HCEC 1CT (cell line): ENCODE measurements at regions not wholly inside any gene's neighbourhood (a gene's known extent, or its start where the extent isn't known, plus 50 kb on each side); places are given as distances from the start of the nearest gene placed in this dataset.

Source experiments
- DNase-seq: peaks from one replicate; pipeline ENCODE4 v3.0.0-alpha.2; 2017

DNA sequence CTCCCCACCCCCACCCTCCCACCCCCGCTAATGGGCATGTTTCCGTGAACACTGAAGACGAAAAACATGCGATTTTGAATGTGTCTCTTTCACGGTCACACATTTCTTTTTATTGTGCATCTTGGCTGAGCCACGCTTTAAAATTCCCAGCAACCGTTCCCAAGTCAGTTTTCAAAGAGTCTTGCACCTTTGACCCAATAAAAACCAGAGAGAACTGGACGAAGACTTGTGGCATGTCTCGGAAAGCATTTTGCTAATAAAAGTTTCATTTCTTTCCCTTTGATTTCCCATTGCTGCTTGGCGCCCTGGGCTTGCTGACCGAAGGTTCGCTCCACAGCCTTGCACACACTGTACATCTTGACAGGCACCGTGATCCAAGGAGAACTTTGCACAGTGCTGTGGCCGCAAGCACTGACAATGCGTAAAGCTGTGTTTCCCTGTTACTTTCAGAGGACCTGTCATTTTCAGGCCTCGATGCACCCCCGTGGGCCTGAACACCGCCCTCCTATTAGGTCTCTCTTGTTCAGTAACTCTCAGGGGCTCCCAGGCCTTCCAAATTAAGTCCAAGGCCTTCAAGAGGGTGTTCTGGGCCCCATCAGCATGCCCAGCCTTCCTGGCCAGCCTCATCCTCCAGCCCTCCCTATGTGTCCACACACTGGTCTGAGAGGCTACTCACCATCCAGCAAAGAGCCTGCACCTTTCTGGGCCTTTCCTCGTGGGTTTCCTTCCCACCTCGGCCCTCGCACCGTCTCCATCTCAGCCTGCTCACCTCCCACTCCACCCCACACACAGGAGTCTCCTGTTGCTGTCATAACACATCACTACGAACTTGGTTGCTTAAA is 63.4 kb upstream of the DIO3 start:
- no peak for DNase-seq

DNA sequence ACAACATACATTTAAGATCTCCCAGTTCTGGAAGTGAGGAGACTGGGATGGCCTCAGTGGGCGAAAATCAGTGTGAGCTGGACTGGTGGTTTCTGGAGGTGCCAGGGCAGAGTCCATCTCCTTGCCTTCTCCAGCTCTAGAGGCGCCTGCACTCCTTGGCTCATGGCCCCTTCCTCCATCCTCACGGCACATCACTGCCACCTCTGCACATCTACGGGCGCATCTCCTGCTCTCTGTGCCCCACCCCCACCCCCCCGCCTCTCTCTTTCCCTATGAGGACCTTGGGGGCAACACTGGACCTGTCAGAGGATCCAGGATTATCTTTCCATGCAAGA is 62.8 kb upstream of the DIO3 start:
- DNase-seq: no peak

DNA sequence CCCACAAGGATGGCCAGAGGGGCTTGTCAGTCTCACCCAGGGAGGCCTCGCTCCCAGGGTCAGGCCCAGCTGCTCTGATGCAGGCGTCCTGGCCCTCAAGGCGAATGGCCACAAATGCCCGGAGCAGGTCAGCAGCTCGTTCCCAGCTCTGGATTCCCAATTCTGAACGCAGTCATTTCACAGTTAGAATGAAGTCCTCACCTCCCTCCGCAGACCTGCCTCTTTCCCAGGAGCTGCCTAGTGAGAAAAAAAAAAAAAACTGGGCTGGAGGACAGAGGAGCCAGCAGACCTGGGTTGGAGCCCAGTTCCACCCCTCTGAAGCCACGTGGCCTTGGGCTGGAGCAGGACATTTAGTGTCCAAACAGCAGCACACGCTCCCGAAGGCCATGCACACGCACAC is 62.2 kb upstream of the DIO3 start:
- DNase-seq: no peak

DNA sequence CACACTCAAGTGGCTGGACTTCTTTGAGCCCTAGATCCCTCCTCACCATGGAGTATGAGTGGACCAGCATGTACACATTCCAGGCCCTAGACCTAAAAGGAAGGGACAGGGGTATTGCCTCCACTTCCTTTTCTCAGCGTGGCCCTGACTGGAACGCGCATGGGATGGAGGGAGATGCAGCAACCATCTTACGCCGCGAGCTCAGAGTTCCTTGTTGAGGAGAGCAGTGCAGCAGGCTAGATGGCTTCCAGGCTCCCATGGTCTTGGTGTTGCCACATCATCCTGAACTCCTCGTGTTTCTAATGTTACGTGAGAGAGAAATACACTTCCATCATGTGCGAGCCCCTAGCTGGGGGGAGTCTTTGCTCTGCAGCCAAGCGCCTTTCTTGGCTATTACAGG is 61.8 kb upstream of the DIO3 start:
- DNase-seq: no peak

DNA sequence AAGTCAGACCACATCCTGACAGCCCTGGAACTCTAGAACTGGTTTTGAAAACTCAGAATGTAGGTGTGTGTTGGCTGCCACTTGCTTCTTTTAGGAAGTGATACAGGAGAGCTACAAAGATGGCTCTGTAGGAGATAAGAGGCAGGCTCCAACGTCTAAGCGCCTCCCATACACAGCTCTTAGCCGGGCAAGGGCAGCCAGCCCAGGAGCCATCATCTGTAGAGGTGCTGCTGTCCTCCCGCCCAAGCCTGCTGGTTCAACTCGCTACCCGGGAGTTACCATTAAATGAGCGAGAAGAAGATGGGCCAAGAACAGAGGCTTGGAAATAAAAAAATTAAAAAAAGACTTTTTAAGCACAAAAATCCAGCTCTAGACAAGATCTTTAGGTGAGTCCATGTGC is 61.2 kb upstream of the DIO3 start:
- no peak for DNase-seq

DNA sequence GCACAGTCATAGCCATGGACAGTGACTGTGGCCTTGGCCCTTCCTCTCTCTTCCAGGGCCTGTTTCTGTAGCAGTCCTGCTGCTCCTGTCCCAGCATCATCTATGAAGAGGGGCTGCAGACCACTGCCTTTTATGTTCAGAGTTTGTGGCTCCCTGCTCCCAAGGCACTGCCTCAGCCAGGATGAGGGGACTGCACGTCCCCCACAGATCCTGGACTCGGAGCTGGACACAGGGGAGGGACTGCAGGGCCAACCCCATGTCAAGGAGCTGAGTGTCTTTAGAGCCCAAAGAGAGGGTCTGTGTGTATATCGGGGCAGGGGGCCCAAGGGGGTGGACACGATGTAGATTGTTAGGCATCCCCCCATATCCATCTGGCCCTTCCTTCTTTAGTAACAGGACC is 60.6 kb upstream of the DIO3 start:
- no peak for DNase-seq

DNA sequence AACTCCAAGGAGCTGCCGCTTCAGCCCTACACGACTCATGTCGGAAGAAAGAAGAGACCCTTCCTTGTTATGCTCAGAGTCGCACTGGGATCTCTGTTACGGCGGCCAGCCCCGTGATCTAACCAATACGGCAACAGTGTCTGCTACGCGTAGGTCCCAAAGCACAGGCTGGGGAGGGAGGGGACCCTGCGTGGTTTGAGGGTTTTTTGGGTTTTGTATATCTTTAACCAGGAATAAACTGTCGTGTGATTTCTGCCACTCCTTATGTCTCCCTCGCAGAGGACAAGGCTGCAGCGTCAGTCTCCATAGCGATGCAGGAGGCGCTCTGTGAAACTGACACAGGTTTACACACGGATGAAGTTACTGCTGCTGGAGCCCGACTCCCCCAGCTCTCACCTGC is 60.0 kb upstream of the DIO3 start:
- DNase-seq: no peak

DNA sequence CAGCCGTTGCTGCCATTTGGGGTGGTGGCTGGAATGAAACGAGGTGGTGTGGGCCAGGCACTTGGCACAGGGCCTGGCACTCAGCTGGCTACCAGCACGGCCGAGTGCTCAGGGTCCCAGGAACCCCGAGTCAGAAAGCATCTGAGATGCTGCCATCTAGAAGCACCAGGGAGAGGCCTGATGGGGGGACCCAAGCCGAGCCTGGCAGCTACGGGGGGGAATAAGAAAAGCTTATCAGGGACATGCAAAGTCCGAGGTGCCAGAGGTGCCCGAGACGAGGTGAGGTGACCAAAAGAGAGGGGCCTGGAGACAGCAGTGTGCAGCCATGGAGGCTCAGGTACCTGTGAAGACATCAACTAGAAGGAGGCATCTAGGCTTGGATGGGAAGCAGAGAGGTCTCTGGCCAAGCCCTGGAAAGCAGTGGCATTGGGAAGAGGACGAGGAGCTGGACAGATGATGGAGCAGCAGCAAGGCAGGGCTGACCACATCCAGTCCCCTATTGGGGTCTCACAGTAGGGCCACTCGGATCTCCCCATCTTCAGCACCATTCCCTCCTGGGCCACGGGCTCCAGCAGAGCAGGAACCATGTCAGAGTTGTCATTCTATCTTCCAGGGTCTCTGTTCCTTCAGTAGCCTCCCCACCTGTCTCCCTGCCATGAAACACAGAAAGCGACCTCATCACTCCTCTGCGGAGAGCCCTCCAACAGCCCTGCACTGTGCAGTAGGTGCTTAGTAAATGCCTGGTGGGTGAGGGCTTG is 59.3 kb upstream of the DIO3 start:
- no peak for DNase-seq

DNA sequence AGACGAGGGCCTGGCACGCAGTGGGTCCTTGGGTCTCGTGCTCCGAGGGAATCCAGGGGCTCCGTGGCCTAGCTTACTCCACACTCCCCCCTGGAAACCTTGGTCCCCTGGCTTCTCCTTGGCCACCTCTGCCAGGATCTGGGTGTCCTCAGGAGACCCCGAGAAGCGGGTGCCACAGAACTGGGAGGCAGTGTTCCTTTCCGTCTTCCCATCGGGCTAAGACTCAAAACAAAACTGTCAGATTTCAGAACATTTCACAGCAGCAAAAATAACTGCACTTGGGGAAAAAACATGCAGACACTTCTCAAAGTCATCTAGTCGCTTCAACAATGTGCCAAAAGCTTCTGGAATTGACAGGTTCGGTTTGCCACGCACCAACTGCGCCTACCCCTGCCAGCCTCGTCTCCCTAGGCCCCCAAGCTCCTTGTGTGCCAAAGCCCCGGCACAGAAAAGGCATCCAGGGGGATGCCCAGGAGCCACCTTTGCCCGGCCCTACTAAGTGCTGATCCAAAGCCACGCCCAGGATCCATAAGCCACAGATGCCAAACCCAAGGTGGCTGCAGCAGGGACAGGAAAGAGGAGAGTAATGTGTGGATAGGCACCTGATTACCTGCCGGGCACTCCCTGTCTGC is 58.4 kb upstream of the DIO3 start:
- DNase-seq: no peak

DNA sequence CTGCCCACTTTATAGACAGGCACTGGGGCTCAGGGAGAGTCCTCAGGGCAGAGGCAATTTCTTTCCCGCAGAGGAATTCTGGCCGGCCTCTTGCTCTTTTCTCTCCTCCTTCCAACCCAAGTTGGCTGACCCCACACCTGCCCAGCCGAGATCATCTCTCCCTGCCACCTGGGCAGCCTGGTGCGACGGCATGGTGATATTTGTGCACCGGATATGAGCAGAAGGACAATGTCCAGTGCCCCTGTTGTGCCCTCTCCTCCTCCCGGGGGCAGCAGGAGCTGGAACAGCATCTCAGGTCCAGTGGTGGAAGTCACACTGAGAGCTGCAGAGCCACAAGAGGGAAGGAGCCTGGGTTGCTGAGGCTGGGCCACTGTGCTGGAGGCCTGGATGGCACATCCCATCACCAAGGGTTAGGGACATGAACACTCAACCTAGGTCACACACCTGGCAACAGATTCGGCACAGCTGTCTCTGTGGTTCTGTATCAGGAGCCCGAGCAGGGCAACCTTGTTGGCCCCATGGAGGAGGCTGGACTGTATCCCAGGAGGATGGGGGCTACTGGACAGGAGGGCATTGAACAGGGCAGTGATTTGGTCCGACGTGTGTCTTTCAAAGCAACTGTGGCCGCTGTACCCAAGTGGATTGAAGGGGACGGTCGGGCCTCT is 57.7 kb upstream of the DIO3 start:
- no peak for DNase-seq

DNA sequence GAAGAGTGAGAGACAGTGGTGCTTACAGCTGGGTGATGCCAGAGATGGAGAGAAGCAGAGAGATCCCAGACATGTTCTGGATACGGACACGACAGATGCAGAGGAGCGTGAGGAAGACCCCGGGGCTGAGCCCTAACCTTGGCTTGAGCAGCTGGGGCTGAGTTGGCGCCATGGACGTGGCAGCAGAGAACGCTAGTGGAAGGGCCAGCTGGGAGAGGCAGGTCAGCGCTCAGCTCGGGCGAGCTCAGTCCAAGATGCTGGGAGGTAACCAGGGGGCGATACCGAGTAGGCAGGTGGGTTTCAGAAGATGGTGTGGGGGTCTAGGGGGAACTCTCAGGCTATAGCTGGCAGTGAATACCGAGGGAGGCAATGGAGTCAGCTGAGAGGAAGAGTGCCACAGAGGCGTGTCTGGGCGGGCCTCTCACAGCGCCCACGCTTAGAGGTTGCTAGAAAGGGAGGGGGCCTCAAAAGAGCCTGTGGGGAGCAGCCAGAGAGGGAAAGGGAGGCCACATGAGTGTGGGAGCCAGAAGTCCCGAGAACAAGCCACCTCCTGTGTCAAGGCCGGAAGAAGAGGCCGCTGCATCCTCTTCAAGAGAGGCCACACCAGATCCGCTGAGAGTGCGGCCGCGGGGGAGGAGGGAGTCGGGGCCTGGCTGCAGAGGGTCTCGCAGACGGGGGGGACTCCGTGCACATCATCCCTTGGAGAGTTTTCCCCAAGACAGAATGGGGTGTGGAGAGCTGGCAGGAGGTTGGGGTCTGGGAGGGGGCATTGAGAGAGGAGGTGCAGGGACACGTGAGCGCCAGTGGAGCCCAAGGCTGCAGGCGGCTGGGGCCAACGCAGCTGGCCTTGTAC is 57.0 kb upstream of the DIO3 start:
- no peak for DNase-seq

DNA sequence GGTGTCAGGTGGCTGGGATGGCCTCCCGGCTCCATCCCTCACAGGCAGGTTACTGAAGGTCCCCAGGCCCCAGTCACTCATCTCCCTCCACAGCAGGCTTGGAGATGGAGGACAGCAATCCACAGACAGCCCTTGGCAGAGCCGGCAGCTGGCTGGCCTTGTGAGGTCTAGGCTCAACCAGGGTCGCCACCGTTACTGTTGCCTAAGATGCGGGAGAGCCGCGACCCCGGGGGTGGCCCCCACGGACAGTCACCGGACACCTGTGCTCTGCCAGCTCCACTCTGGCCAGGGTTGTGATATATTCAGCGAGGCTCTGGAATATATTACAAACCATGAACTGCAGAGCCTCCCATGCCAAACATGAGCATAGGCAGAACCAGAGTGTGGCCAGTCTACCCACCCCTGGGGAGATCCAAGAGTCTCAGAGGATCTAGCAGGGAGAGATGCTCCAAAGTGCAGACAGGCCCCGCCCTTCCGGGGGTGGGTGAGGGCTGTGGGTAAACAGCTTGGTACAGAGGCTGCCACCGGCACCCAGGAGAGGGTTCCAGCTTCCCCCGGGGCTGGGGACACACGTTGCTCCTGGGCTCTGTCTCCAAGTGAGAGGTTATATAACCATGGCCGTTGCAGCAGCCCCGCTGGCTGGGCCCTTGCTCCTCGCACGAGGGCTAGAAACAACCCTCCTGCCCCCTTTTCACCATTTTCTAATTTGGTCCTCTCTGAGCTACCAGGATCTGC is 55.9 kb upstream of the DIO3 start:
- no peak for DNase-seq

DNA sequence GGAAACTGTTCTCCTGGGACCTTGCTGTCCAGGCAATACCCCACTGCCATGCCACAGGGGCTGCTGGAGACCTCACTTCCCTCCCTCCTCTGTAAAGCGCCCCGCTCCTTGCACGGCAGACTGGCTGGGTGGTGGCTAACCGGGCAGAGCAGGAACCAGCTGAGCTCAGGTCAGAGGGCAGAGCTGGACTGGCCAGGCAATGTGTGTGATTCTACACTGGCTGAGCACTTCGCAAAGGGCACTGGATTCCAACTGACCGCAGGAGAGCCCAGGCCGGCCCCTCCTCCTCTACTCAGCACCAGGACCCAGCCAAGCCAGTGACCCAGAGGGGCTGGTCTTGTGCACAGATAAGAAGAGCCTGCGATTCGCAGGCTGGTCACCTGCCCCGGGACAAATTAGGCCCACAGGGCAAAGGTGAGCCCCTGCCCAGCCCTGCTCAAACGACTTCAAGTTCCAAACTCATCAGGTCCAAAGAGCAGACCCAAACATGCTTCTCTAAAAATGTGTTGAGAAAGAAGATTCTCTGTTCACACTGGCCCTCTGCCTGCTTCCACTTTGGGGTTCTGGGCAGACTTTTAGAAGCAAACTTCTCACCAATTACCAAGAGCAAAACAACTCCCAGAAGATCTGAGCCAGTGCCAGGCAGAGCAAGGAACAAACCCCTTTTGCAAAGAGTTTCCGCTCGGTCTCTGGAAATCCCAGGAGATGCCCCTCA is 54.9 kb upstream of the DIO3 start:
- DNase-seq: no peak

DNA sequence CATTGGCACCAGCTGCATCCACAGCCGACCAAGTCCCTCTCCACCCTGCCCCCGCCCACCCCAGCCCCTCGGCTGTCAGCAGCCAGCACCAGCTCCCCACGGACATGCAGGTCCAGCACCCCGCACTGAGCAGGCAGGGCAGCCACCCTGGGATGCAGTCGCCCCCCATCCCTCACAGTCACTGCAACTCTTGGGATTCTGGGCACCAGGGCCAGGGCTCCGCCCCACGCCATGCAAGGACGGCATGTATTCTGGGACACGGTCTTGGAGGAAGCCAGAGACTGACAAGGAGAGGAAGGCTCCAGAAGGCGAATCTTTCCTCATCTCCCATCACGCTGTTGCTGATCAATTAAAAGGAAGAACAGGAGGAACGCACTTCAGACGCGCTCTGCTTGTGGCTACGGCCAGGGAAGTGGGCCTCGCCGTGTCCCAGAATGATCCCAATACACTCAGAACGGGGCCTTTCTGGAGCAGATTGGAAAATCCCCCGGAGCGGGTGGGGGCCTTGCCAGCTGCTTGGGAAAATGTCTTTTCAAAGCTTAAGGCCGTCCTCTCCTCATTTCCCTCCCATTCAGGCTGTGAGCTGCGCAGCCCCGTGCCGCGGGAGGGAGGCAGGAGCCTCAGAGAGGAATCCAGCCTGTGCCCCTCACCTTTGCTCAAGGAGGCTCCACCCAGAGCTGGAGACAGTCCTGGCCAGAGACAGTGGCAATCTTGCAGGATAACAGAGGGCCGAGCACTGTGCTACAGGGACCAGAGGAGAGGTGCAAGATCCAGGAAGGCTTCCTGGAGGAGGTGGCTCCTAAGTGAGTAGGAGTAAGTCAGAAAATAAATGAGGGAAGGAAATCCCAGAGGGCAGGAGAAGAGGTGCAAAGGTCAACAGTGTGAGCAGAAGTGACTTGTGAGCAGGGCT is 54.1 kb upstream of the DIO3 start:
- DNase-seq: no peak

DNA sequence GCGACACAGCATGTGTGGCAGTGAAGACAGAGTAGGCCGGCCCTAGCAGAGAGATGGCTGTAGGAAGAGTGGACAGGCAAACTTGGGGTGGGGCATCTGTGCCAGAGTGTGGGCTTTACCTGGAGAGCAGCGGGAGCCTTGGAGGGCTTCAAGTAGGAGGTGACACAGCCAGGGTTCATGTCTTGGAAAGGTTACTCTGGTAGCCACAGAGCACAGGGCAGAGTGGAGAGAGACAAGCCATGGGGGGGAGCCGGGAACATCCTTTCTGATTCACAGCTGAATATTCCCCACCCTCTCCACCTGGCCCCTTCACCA is 53.5 kb upstream of the DIO3 start:
- no peak for DNase-seq

DNA sequence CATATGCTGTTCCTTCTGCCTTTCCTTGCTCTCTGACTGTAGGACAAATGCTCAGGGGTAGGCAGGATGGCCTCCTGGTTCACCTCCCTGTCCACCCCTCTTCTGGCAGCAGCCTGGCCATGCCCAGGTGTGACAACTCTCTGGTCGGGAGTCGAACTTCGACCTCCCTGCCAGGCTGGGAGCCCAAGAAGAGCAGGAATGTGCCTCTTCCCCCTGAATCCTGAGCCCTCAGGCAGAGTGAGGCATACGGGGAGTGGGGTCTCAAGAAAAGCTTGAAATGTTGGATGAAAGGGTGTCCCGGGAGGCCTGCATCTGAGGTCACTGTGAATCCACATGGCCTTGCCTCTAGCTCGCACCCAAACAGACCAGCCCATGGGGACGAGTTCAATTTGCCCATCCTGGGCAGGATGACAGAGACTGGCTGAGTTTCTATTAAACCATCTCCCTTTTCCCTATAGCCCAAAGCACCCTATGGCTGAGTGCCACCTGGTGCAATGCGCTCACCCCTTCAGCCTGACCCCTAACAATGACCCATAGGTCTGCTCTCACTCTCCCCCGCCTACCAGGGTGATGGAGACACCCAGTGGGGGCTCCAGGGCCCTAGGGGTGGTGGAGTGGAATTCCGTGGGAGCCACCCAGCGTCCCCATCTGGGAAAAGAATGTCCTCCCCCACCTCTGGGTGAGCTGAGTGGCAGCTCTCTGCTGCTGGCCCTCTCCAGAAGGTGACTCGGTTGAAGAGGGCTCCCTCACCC is 52.9 kb upstream of the DIO3 start:
- DNase-seq: no peak

DNA sequence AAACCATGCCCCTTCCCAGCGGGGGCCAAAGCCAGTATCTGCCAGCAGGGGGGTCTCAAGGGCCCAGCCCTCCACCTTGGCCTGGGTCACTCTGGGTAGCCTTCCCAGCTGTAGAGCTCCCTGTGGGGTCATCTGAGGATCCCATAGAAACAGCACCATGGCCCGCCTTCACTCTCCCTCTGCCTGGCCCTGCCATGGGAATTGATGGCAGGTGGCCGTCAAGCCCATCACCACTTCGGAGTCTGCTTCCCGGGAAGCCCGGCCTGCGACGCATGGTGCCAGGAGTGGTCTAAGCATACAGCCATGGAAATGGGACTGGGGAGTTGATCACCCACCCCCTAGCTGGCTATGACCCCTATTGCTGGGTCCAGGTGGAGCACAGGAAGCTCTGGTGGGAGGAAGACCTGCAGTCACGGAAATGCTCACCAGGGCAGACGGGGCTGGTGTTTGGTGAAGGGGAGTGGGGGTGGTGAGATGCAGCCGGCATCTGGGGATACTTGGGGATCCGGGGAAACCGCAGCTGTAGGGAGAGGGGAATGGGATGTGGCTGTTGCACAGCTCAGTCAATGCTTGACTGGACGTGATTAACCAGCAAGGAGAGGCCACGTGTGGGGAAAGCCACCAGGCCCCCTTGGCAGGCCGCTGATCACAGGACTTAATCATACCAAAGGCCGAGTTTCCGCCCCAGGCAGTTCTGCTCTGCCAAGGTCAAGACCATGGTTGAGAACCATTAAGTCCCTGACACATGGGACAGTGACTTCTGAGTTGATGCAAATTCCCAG is 52.2 kb upstream of the DIO3 start:
- DNase-seq: no peak

DNA sequence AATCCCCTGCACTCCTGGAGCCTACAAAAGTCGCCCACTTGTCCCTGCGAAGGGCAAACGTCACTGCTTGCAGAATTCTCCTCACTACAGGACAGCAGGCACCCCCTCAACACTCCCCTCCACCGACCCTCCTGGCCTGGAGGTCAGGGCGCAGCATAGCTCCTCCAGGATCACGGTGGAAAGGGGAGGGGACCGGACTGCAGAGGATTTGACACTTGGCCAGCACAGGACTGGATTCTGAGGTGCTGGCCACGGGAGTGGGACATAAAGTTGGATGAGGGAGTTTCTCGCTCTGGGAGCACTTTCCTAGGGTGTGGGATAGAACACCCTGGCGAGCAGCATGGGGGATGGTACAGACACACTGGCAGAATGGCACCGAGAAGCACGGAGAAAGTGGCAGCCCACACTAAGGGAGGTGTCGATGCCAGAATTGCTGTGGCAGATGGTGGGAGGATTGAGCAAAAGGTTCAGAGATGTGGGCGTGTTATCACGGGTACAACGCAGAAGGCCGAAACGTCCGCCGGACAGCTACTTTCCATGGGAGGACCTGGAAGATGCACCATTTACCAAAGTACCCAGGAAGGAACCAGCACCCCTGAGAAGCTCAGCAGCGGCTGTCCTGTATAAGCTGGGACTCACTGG is 51.4 kb upstream of the DIO3 start:
- DNase-seq: no peak
